Activated CD4-positive, alpha-beta T cell treated with anti-CD3 and anti-CD28 coated beads, Interleukin-2, amount 50 U/mL, for 48 hours (primary cell): ENCODE measurements at regions not wholly inside any gene's neighbourhood (a gene's known extent, or its start where the extent isn't known, plus 50 kb on each side); places are given as distances from the start of the nearest gene placed in this dataset.
"Not testable (repeated sequence)": the region's sequence is repeated elsewhere in the genome, so short reads cannot be mapped to it uniquely, and the experiment has no call there.

Experiments used
- DNase-seq, 2 experiments: peaks; one replicate each; pipeline ENCODE4 v3.0.0-alpha.2; 2020

- DNase-seq: no peak
Measured at GRCh38 chr9:85199866-85200495, 530.5 kb downstream of the NTRK2 start.

DNA sequence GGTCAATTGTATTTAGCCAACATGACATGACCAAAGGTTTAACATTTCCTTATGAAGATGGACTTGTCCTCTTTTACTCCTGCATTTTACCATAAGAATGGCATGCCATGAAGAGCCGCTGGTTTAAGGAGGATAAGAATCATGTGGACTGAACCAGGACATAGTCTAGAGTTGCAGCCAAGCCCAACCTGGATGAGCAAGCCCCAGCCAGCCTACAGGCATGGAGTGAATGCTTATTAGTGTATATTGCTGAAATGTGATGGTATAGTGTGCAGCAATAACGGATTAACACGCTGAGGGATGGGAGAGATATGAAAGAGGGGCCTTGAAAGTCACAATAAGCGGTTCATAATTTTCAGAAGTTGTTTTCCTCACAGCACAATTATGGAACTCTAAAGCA is 523.2 kb downstream of the NTRK2 start:
- DNase-seq: no peak

DNA sequence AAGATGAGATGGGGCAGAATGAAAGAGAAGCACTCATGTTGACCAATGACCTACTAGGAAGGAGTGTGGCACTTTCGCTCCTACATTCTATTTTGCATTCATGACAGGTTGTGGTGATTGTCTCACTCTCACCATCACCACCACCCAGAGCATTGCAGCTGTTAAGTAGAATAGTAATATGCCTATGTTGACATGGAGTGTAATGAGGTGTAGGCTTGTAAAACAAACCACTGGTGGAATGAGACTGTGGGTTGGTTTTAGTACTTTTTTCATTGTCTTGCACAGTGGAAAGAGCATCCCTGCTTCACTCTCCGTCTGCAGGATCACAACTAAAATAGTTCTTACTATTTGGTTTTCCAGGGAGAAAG is 516.7 kb downstream of the NTRK2 start:
- DNase-seq: no peak

DNA sequence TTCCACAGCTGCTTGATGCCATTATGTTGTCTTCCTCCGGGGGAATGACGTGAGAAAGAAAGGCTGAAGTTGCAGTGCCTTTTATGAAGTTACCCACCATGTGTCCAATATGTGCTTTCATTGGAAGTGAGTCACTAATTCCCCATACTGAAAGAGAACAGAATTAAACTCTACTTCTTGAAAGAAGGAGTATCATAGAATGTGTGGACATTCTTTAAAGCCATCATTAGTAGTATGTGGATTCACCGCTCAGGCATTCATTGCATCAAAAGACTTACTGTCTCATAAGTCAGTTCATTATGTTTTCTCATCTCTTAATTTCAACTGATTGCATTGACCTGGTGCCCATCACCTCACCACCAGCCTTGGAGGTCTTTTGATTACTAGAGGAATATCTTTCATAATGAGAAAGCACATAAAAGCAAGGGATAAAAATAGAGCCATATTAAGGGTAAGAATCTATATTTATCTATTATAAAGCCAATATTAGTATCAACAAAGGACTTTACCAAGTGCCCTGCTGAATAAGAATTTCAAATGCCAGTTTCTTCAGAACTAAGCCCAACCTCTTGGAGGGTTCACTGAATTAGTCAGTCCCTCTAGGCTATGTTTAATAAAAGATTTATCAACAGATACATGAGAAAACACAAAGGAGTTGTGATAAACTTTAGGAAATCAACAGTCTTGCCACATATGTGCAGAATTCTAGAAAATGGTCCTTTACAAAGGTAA is 516.1 kb downstream of the NTRK2 start:
- no peak for DNase-seq

DNA sequence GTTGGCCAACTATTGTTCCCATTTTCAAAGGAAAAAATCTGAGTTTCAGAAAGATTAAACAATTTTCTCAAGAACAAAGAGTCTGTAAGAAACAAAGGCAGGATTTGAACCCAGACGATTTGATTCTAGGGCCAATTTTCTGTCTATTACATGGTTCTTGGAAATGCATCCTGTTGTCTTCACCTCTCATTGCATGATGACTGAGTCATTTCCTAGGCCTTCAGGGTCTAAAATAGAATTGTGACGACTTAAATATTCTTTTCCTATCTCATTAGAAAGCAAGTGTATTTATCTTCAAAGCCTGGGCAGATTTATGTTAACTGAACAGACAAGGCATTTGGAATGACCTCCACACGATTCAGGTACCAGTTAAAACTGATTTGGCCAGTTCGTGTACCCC is 512.9 kb downstream of the NTRK2 start:
- DNase-seq: no peak

- no peak for DNase-seq
Measured at GRCh38 chr9:85178474-85178873, 508.9 kb downstream of the NTRK2 start.

DNA sequence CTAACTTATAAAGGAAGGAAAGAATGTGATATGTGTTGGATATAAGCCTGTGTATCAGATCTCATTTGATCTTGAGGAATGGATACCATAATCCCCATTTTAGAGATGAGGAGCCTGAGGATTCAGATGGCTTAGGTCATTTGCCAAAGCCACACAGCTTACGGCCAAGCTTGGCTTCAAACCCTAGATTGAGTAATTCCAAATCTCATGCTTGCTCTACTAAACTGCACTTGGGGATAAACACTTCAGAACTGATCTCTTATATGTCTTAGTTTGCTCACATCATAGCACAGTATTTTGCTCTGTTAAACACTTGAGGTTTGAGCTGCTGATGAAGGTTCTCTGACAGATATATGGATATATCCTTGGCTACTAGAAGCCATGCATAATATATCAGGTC is 504.4 kb downstream of the NTRK2 start:
- DNase-seq: no peak

DNA sequence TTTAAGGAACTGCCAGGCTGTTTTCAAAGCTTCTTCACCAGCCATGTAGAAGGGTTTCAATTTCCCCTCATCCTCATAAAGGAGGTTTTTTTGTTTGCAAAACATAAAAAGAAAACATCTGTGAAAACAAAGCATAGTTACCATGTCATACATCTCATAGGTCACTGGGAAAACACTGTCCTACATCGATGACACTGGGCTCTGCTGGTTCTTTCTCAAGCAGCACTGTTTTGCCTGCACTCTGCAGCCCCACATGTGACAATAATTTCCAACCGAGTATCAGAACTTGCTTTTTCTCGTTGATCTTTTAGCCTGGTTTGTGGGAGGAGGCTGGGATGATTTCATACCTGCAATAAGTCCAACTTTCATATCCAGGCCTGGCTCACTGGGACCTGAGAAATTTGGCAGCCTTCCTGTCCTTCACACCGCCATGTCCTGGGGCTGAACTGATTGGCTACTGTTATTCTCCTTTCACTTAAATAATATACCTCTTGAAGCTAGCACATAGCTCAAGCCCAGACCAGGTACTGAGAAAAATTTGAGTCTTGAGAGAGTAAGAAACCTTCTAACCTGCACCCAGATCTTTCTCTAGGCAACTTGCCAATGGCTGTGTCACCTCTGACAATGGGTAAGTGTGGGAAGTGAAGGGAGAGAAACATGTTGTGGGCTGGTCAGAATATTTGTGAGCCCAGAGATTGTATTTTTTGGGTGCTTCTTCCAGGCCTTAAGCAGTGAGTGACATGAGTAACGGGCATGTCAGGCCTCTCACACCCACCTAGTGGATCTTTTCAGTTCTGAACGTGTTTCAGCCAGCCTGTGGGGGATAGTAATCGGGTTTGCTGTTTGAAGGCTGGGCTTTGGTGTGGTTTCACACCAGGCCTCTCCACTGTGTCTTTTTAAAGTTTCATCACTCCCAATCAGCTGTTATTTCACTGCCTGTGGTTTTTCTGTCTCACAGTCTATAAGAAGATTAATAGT is 502.8 kb downstream of the NTRK2 start:
- DNase-seq: no peak

- DNase-seq: no peak
Measured at GRCh38 chr9:85171163-85171562, 501.6 kb downstream of the NTRK2 start.

- DNase-seq: no peak
Measured at GRCh38 chr9:85168412-85168811, 498.9 kb downstream of the NTRK2 start.

DNA sequence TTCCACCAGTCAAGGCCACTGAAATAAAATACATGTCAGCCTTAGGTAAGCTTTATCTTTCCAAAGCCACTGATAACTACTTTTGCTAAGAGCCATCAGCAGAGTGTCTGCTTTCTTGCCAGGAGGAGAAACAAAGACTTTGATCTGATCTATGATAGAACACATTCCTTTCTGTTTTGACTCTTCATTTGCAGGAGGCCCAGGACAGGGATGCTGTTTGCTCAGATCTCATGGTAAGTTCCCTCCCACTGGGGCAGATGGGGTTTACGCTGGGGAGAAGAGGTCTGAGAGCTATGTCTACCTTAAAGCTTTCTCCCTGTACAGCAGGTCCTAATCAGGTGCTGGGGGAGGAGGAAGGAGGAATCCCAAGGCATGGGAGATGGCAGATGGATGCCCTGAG is 497.6 kb downstream of the NTRK2 start:
- no peak for DNase-seq

DNA sequence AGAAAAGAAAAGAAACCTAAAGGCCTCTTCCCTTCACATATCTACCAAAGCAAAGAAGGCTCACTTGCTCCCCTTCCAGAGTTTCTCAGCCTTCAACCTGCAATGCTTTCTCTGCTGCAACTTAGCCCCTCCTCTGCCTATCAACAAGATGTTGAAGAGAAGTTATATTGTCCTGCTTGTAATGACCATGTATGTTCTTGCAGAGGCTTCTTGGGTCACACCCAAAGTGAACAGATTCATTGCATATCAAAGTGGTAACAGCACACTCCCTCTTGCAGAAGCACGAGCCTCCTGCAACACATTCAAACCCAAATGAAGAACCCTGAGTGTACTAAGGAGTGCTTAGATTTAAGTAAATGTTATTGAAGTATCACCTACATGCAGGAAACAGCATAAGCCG is 494.3 kb downstream of the NTRK2 start:
- DNase-seq: no peak

DNA sequence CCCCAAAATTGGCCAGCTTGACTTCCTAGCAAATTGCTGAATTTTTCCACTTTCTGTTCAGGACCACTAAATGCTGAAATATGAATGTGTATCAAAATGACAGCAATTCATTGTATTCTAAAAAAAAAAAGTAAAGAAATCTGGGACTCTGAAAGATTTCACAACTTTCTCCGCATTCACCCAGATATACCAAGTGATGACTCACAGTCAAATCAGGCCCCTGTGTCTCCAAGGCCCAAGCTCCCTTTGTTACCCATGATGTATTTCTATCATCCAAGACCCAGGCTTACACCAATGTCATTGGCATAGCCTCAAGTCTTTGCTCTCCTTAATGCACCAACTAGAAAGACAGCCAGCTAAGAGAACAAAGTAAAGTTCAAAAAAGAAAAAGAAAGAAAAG is 493.9 kb downstream of the NTRK2 start:
- DNase-seq: no peak

DNA sequence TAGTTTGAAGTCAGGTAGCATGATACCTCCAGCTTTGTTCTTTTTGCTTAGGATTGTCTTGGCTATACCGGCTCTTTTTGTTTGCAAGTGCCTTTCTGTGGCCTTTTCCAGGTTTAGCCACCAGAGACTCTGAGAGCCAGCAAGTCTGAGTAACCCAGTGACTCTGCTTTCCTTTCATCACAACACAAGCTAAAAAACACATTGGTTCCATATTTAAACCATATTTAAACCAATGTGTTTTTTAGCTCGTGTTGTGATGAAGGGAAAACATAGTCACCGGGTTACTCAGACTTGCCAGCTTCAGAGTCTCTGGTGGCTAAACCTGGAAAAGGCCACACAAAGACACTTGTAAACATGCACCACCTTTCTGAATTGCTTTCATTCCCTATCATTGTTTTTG is 493.3 kb downstream of the NTRK2 start:
- no peak for DNase-seq

- not testable (repeated sequence) for DNase-seq
Measured at GRCh38 chr9:85160944-85161343, 491.4 kb downstream of the NTRK2 start.

DNA sequence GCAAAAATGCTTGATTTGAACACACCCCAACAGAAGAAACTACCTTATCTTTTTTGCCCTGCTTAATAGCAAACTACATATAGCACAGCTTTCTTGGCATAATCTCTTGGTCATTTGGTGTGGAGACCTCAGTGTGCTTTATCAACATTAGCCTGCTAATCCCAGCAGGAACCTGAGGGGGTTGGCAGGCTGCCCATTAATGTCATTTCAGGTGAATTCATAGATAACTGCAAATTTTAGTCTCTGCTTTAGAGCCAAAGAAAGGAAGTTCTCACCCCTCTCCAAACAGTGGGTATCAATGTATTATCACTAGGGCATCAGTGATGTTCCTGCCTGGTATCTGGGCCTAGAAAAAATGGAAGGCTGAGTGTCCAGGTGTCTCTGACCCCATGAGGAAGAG is 489.0 kb downstream of the NTRK2 start:
- DNase-seq: no peak

- no peak for DNase-seq
Measured at GRCh38 chr9:85157772-85158171, 488.2 kb downstream of the NTRK2 start.

DNA sequence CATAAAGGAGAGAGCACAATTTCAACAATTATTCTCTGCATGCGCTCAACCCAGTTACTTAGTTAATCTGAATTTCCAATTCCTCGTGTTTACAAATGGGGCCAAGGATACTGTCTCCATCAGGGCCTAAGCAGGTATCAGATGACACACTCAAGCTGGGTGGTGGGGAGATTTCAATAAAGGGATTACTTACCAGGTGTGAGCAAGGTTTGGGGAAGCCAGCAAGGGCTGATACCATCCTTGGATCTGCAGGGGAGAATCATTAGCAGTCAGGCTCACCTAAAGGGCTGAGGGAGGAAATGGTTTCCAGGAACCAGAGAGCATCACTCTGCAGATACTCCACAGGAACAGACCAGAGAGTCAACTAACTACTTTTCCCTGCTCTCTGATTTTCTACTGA is 487.1 kb downstream of the NTRK2 start:
- no peak for DNase-seq

DNA sequence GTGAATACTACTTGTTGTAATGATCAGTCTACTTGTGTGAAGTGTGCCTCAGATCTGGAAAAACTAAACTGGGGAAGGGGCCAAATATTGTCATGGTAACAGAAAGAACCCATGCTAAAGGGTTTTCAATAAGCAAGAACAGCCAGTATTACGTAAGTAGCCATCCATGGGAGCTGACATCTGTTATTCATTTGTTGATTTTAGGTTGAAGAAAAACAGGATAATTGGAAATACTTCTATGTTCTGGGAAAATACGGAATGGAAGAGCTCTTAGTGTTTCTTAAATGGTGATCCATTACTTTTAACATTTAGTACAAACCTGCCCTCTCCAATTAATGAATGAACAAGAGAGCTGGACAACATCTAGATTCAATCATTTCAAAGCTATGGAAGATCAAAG is 485.8 kb downstream of the NTRK2 start:
- DNase-seq: no peak

GRCh38 chr9:85151741-85152140 is 482.2 kb downstream of the NTRK2 start:
- DNase-seq: no peak

DNA sequence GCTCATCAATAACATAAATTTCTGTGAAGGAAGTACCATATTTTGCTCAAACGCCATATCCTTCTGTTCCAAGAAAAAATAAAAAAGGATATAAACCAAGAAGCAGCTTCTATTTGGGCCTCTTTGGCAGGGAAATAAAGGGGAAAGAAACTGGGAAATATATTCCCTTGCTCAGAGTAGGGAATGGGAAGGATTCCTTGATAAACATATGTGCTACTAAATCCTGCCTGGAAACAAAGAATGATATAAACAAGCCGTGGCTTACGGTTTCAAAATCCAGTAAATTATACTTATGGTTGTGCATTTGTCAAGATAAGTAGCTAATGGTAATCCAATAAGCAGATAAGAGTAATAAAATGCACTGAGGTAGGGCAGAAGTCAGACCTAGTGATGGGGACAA is 481.6 kb downstream of the NTRK2 start:
- no peak for DNase-seq

DNA sequence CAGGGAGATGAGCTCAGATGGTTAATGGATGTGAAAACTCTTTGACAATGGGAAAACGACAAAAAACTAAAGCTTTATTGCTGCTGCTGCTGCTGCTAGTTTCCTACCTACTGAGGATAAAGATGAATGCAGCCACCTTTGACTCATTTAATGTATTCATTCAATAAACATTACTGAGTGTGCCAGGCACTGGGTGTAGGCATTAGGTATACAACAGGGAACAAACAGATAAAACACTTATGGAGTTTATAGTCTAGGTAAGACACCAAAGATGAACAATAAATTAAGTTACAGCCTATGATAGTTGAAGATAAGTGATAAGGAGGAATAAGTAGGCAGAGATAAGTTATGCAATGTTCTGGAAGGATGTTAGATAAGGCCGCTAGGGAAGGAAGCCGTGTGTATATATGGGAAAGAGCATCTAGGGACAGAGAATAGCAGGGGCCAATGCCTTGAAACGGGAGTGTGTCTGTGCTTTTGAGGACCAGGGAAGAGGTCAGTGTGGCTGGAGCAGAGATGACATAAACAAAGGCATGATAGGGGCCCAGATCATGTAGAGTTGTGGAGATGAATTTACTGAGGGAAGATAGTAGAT is 477.6 kb downstream of the NTRK2 start:
- no peak for DNase-seq

- no peak for DNase-seq
Measured at GRCh38 chr9:85142968-85143367, 473.4 kb downstream of the NTRK2 start.
